Eye (tissue), 1 donor: ENCODE measurements at regions not wholly inside any gene's neighbourhood (a gene's known extent, or its start where the extent isn't known, plus 50 kb on each side); places are given as distances from the start of the nearest gene placed in this dataset.

ENCODE experiments used
- DNase-seq: peaks from one replicate; pipeline ENCODE4 v3.0.0-alpha.2; 2015

DNA sequence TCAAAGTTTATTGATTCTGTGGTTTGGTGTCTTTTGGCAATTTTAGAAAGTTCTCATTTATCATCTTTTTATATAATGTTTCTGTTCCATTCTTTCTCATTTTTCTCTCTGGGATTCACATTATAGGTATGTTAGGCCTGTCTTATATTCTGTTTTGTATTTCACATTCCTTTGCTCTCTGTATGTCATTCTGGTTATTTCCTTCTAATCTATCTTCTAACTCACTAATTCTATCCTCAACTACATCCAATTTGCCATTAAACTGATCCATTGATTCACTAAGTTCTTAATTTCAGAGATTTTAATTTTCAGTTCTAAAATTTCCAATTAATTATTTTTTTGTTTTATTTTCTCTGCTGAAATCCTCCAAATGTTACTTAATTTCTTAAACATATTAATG is 234.8 kb downstream of the FOXD2 start:
- no peak for DNase-seq

DNA sequence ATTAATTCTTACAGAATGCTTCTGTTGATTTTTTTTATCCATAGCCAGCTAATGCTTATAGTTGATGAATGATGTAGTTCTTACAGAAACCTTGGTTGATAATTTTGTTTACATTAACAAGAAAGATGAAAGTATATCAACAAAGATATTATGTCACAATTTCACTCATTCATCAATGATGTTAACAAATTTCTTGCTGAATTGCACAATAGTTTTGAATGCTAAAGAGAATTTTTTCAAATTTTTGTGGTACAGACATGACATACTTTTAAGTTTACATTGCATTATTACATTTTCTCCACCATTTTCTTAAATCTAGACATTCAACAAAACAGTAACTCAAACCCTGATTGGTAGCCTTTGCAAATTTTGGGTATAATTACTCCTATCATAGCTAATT is 236.3 kb downstream of the FOXD2 start:
- no peak for DNase-seq

DNA sequence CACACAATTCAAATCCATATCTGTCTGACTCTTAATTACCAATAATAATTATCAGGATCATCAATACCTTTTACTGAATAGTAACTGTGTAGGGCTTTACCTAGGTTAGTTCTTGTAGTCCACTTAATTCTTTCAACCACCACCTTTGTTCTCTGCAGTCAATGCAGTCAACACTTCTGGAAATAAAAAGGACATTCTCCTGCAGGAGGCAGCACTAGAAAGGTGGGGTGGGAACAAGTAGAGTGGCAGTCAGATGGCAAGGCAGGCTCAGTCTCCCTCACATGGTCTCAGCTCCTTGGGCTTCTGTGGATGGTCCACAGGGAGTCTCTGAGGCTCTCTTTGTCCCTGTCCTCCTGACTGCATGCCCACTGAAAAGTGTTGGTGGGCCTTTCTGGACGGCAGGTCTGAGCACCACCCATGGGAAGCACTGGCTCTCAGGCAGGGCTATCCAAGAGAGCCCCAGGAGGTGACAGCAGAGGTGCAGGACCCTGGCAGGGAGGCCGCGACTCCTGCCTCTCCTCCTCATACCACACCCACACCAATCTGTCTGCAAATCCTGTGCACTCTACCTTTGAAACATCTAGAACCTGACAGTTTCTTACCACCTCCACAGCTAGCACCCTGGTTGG is 237.3 kb downstream of the FOXD2 start:
- no peak for DNase-seq

DNA sequence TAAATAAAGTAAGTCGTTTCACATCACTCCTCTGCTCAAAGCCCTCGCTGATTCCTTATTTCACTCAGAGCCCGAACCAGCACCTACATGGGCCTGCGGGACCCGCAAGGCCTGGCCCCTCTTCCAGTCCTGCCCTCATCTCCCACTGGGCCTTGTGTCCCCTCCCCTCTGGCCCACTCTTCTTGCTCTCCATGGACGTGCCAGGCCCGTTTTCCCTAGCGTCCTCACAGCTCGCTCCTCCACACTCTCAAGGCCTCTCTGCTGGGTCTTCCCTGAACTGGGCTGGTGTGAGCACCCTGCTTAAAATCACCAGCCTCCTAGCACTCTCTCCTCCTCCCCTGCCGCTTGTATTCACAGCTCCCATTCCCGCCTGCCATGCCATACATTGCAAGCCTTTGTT is 237.9 kb downstream of the FOXD2 start:
- no peak for DNase-seq

DNA sequence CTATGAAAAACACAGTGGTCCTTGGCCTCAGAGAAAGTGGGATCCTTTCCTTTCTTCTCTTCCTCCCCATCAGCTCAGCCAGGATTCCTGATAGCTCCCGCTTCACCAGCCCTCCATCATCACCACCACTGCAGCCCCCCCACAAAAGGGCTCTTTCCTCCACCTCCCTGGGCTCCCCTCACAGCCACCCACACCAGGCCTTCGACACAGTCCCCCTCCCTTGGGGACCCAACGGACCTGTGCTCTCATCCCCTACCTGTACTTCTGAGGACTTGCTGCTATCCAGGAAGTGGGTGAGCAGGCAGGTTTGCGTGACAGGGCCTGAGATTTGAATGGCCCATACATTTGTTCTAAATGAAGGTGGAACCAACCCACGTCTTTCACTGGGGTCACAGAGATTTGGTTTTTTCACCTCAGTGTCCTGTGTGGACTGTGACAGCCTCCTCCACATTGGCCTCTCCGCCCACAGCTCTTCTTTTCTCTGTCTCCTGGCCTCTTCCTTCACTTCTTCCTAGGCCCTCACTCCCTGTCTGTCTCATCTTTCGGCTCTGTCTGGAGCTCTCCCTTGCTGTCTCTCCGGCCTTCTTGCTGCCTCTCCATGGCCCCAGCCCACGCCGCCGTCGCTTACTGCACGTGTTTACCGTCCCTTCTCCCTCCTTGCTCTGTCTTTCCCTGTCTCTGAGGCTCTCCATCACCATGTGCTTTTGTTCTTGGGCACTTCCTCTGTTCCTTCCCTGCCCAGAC is 238.6 kb downstream of the FOXD2 start:
- no peak for DNase-seq

DNA sequence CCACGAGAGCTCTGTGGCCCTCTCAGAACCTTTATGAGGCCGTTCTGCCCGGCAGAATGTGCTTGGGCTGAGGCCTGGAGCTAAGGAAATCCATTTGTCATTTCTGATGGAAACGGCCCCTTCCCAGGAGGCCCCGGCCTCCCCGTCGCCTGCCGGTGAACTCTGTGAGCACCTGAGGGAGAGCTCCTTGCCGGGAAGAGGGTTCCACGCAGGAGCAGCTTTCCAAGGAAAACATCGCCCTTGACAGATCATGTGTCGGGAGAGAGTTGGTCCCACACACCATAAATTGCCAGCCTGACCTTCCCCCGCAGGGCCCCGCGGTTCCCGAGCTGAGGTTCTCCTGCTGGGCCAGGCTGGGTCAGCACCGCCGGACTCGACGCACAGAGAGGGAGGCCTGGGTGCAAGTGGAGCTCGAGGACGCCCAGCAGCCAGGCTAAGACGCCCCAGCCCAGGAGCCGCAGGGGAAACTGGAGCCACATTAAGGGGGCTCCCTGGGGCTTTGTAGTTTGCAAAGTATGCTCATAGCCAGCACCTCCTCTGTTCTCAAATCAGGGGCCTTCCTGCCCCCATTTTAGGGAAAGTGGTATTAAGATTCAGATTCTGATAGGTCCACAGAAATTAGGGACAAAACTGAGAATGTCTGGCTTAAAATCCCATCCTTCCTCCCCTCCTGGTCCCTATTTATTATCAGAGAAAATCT is 239.5 kb downstream of the FOXD2 start:
- no peak for DNase-seq

DNA sequence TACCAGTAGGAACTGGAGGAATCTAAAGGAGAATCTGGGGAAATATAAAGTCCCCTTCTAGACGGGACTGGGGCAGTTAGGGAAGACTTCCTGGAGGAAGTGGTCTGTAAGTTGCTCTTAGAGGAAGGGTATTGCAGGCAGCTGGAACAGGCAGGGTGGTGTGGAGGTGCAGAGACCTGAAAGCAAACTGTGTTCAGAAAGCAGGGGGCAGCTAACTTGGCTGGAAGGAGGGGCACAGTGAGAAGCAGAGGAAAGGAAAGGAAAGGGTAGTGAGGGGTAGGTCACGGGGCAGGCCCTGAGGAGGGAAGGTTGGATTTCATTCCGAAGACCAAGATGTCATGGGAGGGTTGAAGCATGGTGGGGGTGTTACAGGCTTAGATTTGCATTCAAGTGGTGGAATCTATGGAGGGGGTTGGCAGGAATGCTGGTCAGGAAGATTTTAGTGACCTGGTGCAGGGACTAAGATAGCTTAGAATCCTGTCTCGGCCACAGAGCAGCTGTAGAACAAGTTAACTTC is 240.7 kb downstream of the FOXD2 start:
- no peak for DNase-seq

DNA sequence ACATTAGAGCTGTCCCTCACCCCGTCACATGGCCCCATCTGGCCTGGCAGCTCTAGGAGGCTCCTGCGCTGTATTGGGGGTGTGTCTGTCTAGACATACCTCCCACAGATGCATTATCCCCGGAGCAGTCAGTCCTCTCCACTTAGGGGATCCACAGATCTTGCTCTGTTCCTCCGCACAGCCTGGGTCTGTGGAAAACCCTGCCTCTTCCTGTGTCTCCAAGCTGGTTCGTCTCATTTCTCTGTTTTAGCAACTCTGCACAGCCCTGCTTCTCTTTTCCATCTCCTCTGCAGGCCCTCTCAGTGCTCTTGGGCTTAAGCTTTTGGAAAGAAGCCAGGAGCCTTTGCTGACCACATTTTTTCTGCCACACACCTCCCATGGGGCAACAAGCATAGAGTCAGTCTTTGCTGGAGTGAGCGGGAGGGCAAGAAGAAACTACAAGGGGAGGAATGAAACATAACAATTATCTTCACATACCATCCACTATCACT is 241.5 kb downstream of the FOXD2 start:
- DNase-seq, result peak; percentile 54

DNA sequence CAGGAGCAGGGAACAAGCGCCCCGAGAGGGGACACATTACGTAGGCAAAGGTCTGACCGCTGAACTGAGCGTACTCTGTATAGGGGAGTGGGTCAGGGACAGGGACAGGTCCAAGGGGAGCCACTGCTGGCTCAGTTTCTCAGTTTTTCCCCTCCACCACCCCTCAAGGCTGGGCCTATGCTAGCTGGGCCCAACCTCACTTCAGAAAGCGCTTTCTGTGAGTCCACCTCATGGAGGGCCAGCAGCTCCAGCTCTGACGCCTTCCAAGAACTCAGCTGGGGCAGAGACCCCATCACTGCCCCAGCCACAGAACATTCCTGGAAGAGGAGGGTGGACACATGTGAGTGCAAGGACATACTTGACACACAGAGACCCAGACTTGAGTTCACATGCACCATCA is 242.0 kb downstream of the FOXD2 start:
- no peak for DNase-seq

DNA sequence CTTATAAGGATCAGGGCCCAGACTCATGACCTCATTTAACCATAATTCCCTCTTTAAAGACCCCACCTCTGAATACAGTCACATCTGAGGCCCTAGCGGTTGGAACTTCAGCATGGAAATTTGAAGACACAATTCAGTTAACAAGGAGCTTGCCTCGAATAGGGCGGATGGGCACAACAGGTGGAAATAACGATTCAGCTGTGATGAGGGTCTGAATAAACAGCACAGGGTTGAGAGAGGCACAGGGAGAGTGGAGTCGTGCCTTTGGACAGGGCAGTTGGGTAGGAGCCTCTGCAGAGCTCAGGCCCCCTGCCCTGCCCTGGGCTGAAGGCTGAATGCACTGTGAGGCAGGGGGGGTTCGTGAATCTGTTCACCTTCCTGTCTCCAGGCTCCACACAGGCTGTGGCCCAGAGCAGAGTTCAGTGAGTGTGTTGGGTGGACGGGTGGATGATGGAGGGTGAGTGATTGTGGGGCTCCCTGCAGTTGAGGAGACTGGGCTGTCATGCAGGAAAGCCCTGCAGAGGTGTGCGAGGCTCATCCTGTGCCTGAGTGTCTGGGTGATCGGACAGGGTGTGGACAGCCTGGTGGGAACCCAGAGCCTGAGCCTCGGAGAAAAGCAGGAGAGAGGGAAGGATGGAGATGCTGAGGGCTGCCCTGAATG is 243.1 kb downstream of the FOXD2 start:
- DNase-seq, result no peak

DNA sequence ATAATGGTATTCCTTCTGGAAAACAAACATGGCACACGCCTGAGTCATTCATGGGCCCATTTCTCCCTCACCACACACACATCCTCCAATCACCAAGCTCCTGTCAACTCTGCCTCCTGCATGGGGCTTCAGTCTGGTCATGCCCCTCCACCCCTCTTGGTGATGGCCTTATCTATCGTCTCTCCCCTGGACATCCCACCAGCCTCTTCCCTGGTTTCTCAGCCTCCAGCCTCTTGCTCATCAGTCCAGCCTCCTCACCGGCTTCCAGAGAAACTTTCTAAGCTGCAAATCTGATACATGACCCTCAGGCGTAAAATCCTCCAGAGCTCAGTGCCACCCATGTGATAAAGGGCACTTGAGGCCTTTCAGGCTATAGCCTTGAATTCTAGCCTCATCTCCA is 243.9 kb downstream of the FOXD2 start:
- DNase-seq, result no peak

DNA sequence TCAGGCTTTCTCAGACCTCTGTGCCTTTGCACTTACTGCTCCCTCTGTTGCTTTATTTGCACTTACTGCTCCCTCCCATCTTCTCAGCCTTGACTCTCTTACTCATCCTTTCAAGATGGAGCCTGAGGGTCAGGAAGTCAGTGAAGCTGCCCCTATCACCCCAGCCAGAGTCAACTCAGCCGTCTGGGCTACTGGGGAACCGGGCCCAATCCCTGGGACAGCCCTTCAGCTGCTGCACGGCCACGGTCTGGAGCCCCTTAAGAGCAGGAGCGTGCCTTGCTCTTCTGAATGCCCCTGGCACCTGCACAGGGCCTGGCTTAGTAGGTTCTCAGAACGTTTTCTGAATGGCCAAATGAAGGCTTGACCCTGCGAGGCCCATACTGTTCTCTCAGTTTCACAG is 244.4 kb downstream of the FOXD2 start:
- DNase-seq, result no peak

DNA sequence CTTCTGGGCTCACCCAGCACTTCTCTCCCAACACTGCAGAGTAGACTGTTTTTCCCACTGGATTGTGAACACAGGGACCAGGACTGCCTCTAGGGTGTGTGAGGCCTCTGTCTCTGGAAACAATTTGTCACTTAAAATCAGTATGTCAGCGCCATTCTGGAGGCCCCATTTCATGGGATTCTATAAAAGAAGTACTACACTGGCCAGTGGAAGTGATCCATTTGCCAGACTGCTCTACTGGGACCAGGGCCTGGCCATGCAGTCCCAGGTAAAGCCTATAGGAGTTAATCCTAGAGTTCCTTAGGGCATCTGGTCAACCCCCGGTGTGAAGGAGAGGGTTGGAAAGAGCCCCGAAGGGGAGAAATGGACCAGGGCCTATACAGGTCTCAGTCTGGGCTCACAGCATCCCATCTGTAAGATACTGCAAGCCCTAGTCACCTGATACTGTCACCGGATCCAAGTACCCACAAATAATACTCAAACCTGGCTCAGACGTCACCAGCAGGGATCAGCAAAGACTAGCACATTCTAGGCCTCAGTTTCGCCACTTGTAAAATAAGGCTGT is 245.0 kb downstream of the FOXD2 start:
- DNase-seq, result no peak

DNA sequence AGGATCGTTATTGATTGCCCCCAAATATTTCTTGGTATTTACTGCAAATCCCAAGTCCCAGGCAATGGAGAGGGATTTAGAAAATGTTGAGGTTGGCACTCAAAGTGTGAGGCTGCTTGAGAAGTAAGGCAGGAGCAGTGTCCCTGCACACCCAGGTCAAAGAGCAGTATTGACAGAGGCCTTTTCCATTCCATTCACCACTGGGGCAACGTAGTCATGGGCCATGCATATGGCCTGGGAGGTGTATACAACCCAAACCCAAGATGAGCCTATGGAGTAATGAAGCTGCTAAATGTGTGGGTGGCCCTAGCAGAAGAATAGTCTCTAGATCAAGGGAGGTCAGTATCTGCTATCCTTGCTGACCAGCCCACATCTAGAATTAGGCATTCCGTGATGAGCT is 245.6 kb downstream of the FOXD2 start:
- no peak for DNase-seq

DNA sequence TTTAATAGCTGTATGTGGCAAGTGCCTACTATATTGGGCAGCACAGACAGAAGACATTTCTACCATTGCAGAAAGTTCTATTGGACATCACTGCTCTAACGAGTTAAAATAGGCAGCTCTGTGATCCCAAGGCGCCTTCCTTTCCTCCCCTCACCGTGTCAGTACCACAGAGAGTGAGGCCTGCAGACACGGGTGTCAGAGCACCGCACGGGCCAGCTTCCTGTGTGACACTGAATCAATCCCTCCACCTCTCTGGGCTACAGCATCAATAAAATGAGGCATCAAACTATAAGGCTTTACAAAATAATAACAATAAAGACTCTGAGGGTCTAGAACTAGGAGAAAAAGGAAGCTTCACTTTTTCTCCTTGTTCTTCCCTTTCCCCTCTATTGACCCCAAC is 246.7 kb downstream of the FOXD2 start:
- DNase-seq, result no peak

DNA sequence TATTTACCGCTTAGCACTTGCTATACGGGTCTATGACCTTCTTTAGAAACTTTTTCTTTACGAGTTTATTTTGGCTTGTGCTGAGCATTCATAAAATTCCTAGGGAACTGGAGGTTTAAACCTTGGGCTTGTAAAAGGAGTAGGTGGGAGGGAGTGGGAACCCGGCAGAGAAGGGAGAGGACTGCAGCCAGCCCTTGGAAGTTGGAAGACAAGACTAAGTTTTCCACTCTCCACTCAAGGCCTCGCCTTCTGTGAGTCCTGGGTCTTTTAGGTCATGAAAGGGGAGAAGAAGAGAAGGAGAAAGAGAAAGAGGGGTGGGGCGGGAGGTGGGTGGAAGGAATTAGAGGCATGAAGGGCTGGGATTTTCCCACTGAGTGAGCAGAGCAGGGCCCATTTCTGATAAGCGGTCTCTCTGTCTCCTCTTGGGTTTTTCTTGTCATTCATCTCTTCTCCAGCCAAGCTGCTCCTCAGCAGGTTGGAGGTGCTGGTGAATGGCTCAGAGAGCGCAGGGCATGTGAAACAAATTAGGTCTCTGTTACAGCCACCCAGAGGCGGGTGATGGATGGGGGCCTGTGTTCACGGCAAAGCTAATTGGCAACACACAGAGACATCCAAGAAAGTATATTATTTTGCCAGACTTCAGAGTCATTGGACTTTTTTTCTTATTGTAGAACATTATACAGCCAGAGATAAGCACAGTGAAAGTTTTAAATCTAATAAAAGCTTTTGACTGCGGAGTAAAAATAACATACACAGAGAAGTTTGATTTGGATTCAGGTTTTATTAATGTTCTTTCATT is 247.3 kb downstream of the FOXD2 start:
- peak; percentile 48 for DNase-seq

DNA sequence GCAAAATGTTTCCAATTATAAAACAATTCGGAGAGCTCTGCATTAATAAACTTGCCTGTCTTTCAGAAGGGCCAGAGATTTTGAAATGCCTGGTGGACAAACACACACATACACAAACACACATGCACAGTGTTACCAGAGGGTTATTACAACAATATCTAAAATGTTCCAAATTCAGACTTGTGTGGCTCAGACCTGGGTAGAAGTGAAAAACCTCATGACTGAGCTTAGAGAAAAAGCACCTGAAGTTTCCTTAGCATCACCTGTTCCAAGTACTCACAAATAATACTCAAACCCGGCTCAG is 247.9 kb downstream of the FOXD2 start:
- no peak for DNase-seq

DNA sequence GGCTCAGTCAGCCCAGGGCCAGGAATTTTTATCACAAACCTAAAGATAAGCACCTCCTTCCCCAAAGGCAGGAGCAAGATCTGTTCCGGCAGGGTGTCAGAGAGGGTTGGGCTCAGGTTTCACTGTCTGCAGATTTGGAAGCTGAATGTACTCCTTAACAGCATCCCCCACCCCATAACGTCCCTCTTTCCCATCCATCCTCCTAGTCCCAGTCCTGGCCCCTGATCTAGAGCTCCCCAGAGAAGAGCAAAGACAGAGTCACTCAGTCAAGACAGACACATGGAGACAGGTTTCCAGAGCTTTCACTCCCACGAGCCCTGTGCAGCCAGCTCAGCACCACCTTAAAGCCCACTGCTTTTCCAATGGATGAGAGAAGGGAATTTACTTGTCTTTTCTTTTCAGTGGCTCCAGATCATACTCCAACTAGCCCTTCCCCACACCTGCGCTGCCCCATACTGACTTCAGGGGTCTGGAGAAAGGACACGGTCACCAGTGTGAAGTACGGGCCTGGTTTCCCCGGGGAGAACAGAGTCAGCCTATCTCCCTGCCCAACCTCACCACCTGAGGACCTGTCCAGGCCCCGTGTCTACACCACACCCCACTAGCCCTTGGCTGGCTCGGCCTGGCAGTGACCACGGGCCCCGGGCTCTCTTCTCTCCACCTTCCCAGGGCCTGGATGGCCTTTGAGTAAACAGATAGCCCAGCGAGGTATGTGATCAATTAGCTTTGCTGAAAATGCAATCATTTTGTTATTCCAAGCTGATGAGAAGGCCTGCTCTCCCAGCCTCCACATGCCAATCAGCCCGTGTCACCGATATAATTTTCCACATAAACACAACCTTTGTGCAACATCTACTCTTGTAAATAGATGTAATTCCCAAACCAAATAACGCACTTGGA is 249.1 kb downstream of the FOXD2 start:
- DNase-seq, result no peak

DNA sequence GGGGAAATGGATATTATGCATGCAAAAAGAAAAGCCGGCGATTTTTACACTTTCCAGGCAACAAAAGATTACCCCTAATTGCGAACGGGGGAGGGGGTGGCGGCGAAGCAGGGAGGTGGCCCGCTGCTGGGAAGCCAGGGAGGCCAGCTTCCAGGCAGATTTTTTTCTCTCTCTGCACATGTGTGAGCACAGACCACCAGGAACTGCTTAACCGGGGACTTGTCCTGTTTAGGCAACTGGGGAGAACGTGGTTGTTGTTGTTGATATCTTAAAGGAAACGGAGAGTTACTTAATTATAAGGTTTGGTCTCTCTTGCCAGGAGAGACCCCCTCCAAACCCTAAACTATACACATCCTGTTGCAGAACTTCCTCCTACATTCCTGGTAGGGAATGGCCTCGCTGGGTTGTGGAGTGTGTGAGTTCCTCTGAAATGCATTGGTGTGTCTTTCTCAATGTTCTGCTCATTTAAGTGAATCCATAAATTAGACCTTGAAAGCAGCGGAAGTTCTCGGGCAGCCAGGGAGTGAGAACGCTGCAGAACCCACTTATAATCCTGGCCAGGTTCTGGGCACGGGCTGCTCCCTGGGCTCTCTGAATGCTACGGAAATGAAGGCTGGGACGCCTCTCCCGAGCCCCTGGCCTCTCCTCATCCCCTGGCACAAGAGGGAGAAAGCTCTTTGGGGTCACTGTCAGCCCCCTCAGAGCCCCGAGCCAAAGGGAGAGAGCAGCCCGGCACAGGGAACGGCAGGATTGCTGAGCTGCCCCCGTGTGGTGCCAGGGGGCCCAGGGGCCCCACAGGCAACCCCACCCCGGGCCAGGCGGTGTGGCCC is 250.0 kb downstream of the FOXD2 start:
- DNase-seq, result peak; percentile 42
